AG04449 (cell line): ENCODE measurements at regions not wholly inside any gene's neighbourhood (a gene's known extent, or its start where the extent isn't known, plus 50 kb on each side); places are given as distances from the start of the nearest gene placed in this dataset.

Experiments used
- CTCF ChIA-PET: fragments of 350-600 bp; formaldehyde crosslinking; extraction: SDS; loops from one replicate; lab custom pipeline; 2021; ENCODE audit warnings: antibody characterized with exemption; lab: Yijun Ruan, JAX
- POLR2A ChIA-PET: fragments of 400-600, 350-600 bp; formaldehyde crosslinking; extraction: SDS; loops from one replicate; lab custom pipeline; 2020; ENCODE audit warnings: antibody characterized with exemption, inconsistent platforms; lab: Yijun Ruan, JAX
- DNase-seq: peaks from one replicate; pipeline ENCODE4 v3.0.0-alpha.2; 2010; ENCODE audit warnings: low read depth, low spot score
- H3K4me3 ChIP-seq: 2 replicates; pipeline ENCODE4 v1.5.1; 2011; ENCODE audit warnings: low read depth, mild to moderate bottlenecking, control low read depth, low read length
- CTCF ChIP-seq: IDR thresholded peaks from one replicate; pipeline ENCODE4 v1.5.1; 2011; ENCODE audit warnings: mild to moderate bottlenecking, moderate library complexity, low read length, control low read depth, inconsistent platforms; ENCODE audit not compliant: insufficient read depth; ENCODE audit errors: missing control alignments

GRCh38 chr10:33126742-33127141 is 168.7 kb upstream of the ITGB1 start:
- TF ChIP-seq CTCF = no peak
- no peak for DNase-seq
- ChIA-PET CTCF (interaction anchor here (0.8 to 2.2 kb wide), 2 partner anchors 10 to 12 kb away, joined by 3 to 23 read pairs; no protein-coding TSS in a partner anchor), POLR2A (interaction anchor here (0.6 kb wide), 1 partner anchor 30 kb away, joined by 3 read pairs; no protein-coding TSS in a partner anchor)
- no peak overlapping the region for H3K4me3 ChIP-seq

- TF ChIP-seq CTCF = no peak
- POLR2A ChIA-PET = interaction anchor here (0.6 kb wide), 1 partner anchor 31 kb away, joined by 3 read pairs; no protein-coding TSS in a partner anchor
These were observed 167.8 kb upstream of the ITGB1 start for GRCh38 chr10:33125522-33126517.

GRCh38 chr10:33125111-33125510 is 167.1 kb upstream of the ITGB1 start:
- ChIA-PET CTCF (interaction anchor here (1.4 to 2.4 kb wide), 2 partner anchors 10 to 68 kb away, joined by 5 to 11 read pairs; no protein-coding TSS in a partner anchor), POLR2A (no interaction called here)
- TF ChIP-seq CTCF = no peak
- DNase-seq = no peak
- no peak overlapping the region for H3K4me3 ChIP-seq

More at GRCh38 chr10:33125522-33126517, 167.8 kb upstream of the ITGB1 start:
- CTCF ChIA-PET = interaction anchor here (0.8 to 2.4 kb wide), 4 partner anchors 9 to 67 kb away, joined by 3 to 23 read pairs (median 8); no protein-coding TSS in a partner anchor
- H3K4me3 ChIP-seq = no peak overlapping the region
- no peak for DNase-seq

- ChIA-PET CTCF (interaction anchor here (1.4 to 2.4 kb wide), 3 partner anchors 8 to 114 kb away, joined by 4 to 11 read pairs (median 4); no protein-coding TSS in a partner anchor), POLR2A (interaction anchor here (0.6 kb wide), 1 partner anchor 57 kb away, joined by 3 read pairs; no protein-coding TSS in a partner anchor)
- DNase-seq = no peak
- TF ChIP-seq CTCF = no peak
- H3K4me3 ChIP-seq = no peak overlapping the region
These were observed 165.7 kb upstream of the ITGB1 start for GRCh38 chr10:33123680-33124079.

- CTCF ChIA-PET = interaction anchor here (1.0 to 1.7 kb wide), 3 partner anchors 8 to 55 kb away, joined by 3 to 4 read pairs (median 3); no protein-coding TSS in a partner anchor
- no peak for TF ChIP-seq CTCF
- no peak overlapping the region; the same call in 1 of the 2 replicates for H3K4me3 ChIP-seq
- POLR2A ChIA-PET = interaction anchor here (0.6 kb wide), 1 partner anchor 125 kb away, joined by 3 read pairs; no protein-coding TSS in a partner anchor
- peak; percentile 91 for DNase-seq
These were observed 164.2 kb upstream of the ITGB1 start for GRCh38 chr10:33122014-33122809.
